OCI-LY7 (cell line): ENCODE measurements at regions not wholly inside any gene's neighbourhood (a gene's known extent, or its start where the extent isn't known, plus 50 kb on each side); places are given as distances from the start of the nearest gene placed in this dataset.

Source experiments
- BruUV-seq: library from RNA; stranded (reverse); fragments of 400-500 nt; replicated peaks from 2 replicates; lab custom pipeline; 2021; lab: Mats Ljungman, UMichigan
- CTCF ChIA-PET: fragments of 300-600 bp; sonication (Branson Sonifier 250); formaldehyde crosslinking; loops from one replicate; lab custom pipeline; 2022; ENCODE audit warnings: antibody characterized with exemption; ENCODE audit not compliant: unreplicated experiment; lab: Charles Lee
- POLR2A ChIA-PET: fragments of 300-600 bp; sonication (Branson Sonifier 250); formaldehyde crosslinking; loops from one replicate; lab custom pipeline; 2022; ENCODE audit warnings: antibody characterized with exemption; lab: Charles Lee
- DNase-seq: peaks from one replicate; pipeline ENCODE4 v3.0.0-alpha.2; 2015; ENCODE audit warnings: low spot score
- H2AFZ ChIP-seq: fragments of 200-600 bp; sonication (generic), shearing (Covaris generic); 2 replicates; pipeline ENCODE4 v1.6.1; 2014; ENCODE audit warnings: mild to moderate bottlenecking, antibody characterized with exemption, low read length, moderate library complexity
- H3K27ac ChIP-seq: fragments of 200-600 bp; sonication (generic); 2 replicates; pipeline ENCODE4 v1.5.1; 2014; ENCODE audit warnings: mixed run types, low read depth, mild to moderate bottlenecking, moderate library complexity, low read length, inconsistent platforms; ENCODE audit not compliant: poor library complexity, severe bottlenecking
- H3K36me3 ChIP-seq: fragments of 200-600 bp; sonication (generic); 2 replicates; pipeline ENCODE4 v1.6.1; 2014; ENCODE audit warnings: mild to moderate bottlenecking, antibody characterized with exemption, low read length, moderate library complexity, mixed read lengths; ENCODE audit not compliant: insufficient read depth
- H3K4me1 ChIP-seq: fragments of 200-600 bp; sonication (generic); 2 replicates; pipeline ENCODE4 v1.5.1; 2014; ENCODE audit warnings: mild to moderate bottlenecking, low read length; ENCODE audit not compliant: insufficient read depth, poor library complexity, severe bottlenecking
- H3K4me2 ChIP-seq: fragments of 200-600 bp; sonication (generic); 2 replicates; pipeline ENCODE4 v1.6.1; 2014; ENCODE audit warnings: mild to moderate bottlenecking, low read length
- H3K4me3 ChIP-seq: fragments of 200-600 bp; sonication (generic); 2 replicates; pipeline ENCODE4 v1.5.1; 2014; ENCODE audit warnings: mild to moderate bottlenecking, low read depth, low read length; ENCODE audit not compliant: poor library complexity, severe bottlenecking
- H3K79me2 ChIP-seq: fragments of 200-600 bp; sonication (generic); 2 replicates; pipeline ENCODE4 v1.6.1; 2016; ENCODE audit warnings: low read depth, mild to moderate bottlenecking, low read length, moderate library complexity, mixed read lengths; ENCODE audit not compliant: insufficient read depth
- H3K9me2 ChIP-seq: fragments of 200-600 bp; sonication (generic); 2 replicates; pipeline ENCODE4 v1.6.1; 2016; ENCODE audit warnings: mild to moderate bottlenecking, low read length, mixed read lengths; ENCODE audit not compliant: insufficient read depth
- H3K9me3 ChIP-seq: fragments of 200-600 bp; sonication (generic); 2 replicates; pipeline ENCODE4 v1.6.1; 2014; ENCODE audit warnings: mild to moderate bottlenecking, mixed run types, low read length, mixed read lengths
- H4K20me1 ChIP-seq: fragments of 200-600 bp; sonication (generic); 2 replicates; pipeline ENCODE4 v1.6.1; 2014; ENCODE audit warnings: mild to moderate bottlenecking, antibody characterized with exemption, low read length, moderate library complexity, mixed read lengths; ENCODE audit not compliant: insufficient read depth
- CTCF ChIP-seq: fragments of 200-600 bp; sonication (generic); conservative IDR thresholded peaks from 2 replicates; pipeline ENCODE4 v1.5.1; 2014; ENCODE audit warnings: mild to moderate bottlenecking, antibody characterized with exemption, low read length, moderate library complexity, mixed read lengths
- EZH2phosphoT487 ChIP-seq: fragments of 200-600 bp; sonication (generic); IDR thresholded peaks from 2 replicates; pipeline ENCODE4 v1.6.1; 2018; ENCODE audit warnings: low read depth, borderline replicate concordance, mild to moderate bottlenecking, mixed run types, antibody characterized with exemption, low read length, moderate library complexity, mixed read lengths
- intact Hi-C: fragments of 100-400 bp; cut with micrococcal nuclease; formaldehyde crosslinking; loops from one replicate; pipeline ENCODE4 v1.10.0; 2022; ENCODE audit not compliant: unreplicated experiment

GRCh38 chrY:15289821-15290220 is 765.5 kb downstream of the NLGN4Y start:
- ChIA-PET CTCF (no interaction called here), POLR2A (no interaction called here)
- no peak overlapping the region for H3K4me3 ChIP-seq
- no TSS peak for BruUV-seq
- no peak overlapping the region for H3K4me2 ChIP-seq
- no peaks in the 10 kb centered on the region for H3K4me1 ChIP-seq
- no peak overlapping the region for H2AFZ ChIP-seq
- no peaks in the 10 kb centered on the region for H3K9me2 ChIP-seq
- DNase-seq = no peak
- no peak overlapping the region for H3K27ac ChIP-seq
- TF ChIP-seq EZH2phosphoT487 (no peak), CTCF (no peak)
- intact Hi-C loops = no loop called here
- no peaks in the 10 kb centered on the region for H3K9me3 ChIP-seq
- H3K79me2 ChIP-seq = no peaks in the 10 kb centered on the region
- no peaks in the 10 kb centered on the region for H3K36me3 ChIP-seq
- no peaks in the 10 kb centered on the region for H4K20me1 ChIP-seq

- Histone ChIP-seq H3K4me1 (no peaks in the 10 kb centered on the region), H3K79me2 (no peaks in the 10 kb centered on the region), H3K9me2 (no peaks in the 10 kb centered on the region), H3K27ac (no peak overlapping the region), H3K4me3 (no peak overlapping the region), H3K9me3 (no peaks in the 10 kb centered on the region), H4K20me1 (no peaks in the 10 kb centered on the region), H3K4me2 (no peak overlapping the region), H3K36me3 (no peaks in the 10 kb centered on the region), H2AFZ (no peak overlapping the region)
- CTCF ChIA-PET = no interaction called here
- TF ChIP-seq CTCF = no peak
- no peak for TF ChIP-seq EZH2phosphoT487
- POLR2A ChIA-PET = no interaction called here
- no TSS peak for BruUV-seq
- peak; percentile 1 for DNase-seq
- intact Hi-C loops = no loop called here
These were observed 768.6 kb downstream of the NLGN4Y start for GRCh38 chrY:15292881-15293280.

GRCh38 chrY:15301879-15302278 is 777.5 kb downstream of the NLGN4Y start:
- CTCF ChIA-PET = no interaction called here
- no TSS peak for BruUV-seq
- TF ChIP-seq EZH2phosphoT487 (no peak), CTCF (no peak)

More at GRCh38 chrY:15301879-15302278, 777.5 kb downstream of the NLGN4Y start:
- Histone ChIP-seq H3K9me2 (no peaks in the 10 kb centered on the region), H3K9me3 (no peaks in the 10 kb centered on the region), H2AFZ (no peak overlapping the region), H3K4me2 (no peak overlapping the region), H3K27ac (no peak overlapping the region), H3K4me3 (no peak overlapping the region), H3K4me1 (no peaks in the 10 kb centered on the region), H3K36me3 (no peaks in the 10 kb centered on the region), H3K79me2 (no peaks in the 10 kb centered on the region), H4K20me1 (no peaks in the 10 kb centered on the region)
- no peak for DNase-seq
- intact Hi-C loops = no loop called here
- POLR2A ChIA-PET = no interaction called here
